Pulmonary artery endothelial cell (primary cell): ENCODE measurements at regions not wholly inside any gene's neighbourhood (a gene's known extent, or its start where the extent isn't known, plus 50 kb on each side); places are given as distances from the start of the nearest gene placed in this dataset.
"Not testable (repeated sequence)": the region's sequence is repeated elsewhere in the genome, so short reads cannot be mapped to it uniquely, and the experiment has no call there.

Source experiments
- DNase-seq: peaks from one replicate; pipeline ENCODE4 v3.0.0-alpha.2; 2011; ENCODE audit warnings: low read depth, low spot score

- not testable (repeated sequence) for DNase-seq
These were observed 1212.3 kb downstream of the TMEM121 start for GRCh38 chr14:106738598-106739258.

GRCh38 chr14:106741086-106741827 lies 1214.9 kb downstream of the TMEM121 start:
- not testable (repeated sequence) for DNase-seq

GRCh38 chr14:106745016-106745767 lies 1218.8 kb downstream of the TMEM121 start:
- DNase-seq, result not testable (repeated sequence)

- not testable (repeated sequence) for DNase-seq
These were observed 1223.7 kb downstream of the TMEM121 start for GRCh38 chr14:106750089-106750488.

GRCh38 chr14:106753751-106754150 lies 1227.4 kb downstream of the TMEM121 start:
- DNase-seq, result not testable (repeated sequence)

- DNase-seq, result not testable (repeated sequence)
These were observed 1231.1 kb downstream of the TMEM121 start for GRCh38 chr14:106757444-106757843.

GRCh38 chr14:106761886-106762816 lies 1235.8 kb downstream of the TMEM121 start:
- DNase-seq, result not testable (repeated sequence)

- not testable (repeated sequence) for DNase-seq
These were observed 1238.6 kb downstream of the TMEM121 start for GRCh38 chr14:106764968-106765369.

- no peak for DNase-seq
These were observed 1239.8 kb downstream of the TMEM121 start for GRCh38 chr14:106766145-106766544.

GRCh38 chr14:106766551-106767277 lies 1240.3 kb downstream of the TMEM121 start:
- DNase-seq, result not testable (repeated sequence)

- not testable (repeated sequence) for DNase-seq
These were observed 1241.8 kb downstream of the TMEM121 start for GRCh38 chr14:106768230-106768629.

GRCh38 chr14:106768972-106769700 lies 1242.8 kb downstream of the TMEM121 start:
- DNase-seq, result not testable (repeated sequence)

- not testable (repeated sequence) for DNase-seq
These were observed 1243.8 kb downstream of the TMEM121 start for GRCh38 chr14:106770158-106770672.

GRCh38 chr14:106774889-106775480 lies 1248.6 kb downstream of the TMEM121 start:
- DNase-seq, result not testable (repeated sequence)

GRCh38 chr14:106776395-106776983 lies 1250.1 kb downstream of the TMEM121 start:
- no peak for DNase-seq

GRCh38 chr14:106778986-106779385 lies 1252.6 kb downstream of the TMEM121 start:
- DNase-seq, result no peak

GRCh38 chr14:106786697-106787096 lies 1260.3 kb downstream of the TMEM121 start:
- no peak for DNase-seq

GRCh38 chr14:106787626-106788025 lies 1261.2 kb downstream of the TMEM121 start:
- no peak for DNase-seq
